Right ventricle myocardium inferior (tissue), 1 donor: ENCODE measurements at regions not wholly inside any gene's neighbourhood (a gene's known extent, or its start where the extent isn't known, plus 50 kb on each side); places are given as distances from the start of the nearest gene placed in this dataset.
"Not testable (repeated sequence)": the region's sequence is repeated elsewhere in the genome, so short reads cannot be mapped to it uniquely, and the experiment has no call there.

Source experiments
- ATAC-seq: fragments of 200-7000 bp; cut with Tn5 transposase; one replicate; pipeline ENCODE4 v1.9.1; 2020; ENCODE audit warnings: mild to moderate bottlenecking, moderate library complexity
- DNase-seq: peaks from one replicate; pipeline ENCODE4 v3.0.0; 2021; ENCODE audit errors: missing footprints
- intact Hi-C: fragments of 100-400 bp; cut with DNase I; formaldehyde crosslinking; loops from one replicate; pipeline ENCODE4 v1.11.0; 2022
- donor health status: DM: no; HTN: yes; CAD: no; lungs with severe emphysema.

DNA sequence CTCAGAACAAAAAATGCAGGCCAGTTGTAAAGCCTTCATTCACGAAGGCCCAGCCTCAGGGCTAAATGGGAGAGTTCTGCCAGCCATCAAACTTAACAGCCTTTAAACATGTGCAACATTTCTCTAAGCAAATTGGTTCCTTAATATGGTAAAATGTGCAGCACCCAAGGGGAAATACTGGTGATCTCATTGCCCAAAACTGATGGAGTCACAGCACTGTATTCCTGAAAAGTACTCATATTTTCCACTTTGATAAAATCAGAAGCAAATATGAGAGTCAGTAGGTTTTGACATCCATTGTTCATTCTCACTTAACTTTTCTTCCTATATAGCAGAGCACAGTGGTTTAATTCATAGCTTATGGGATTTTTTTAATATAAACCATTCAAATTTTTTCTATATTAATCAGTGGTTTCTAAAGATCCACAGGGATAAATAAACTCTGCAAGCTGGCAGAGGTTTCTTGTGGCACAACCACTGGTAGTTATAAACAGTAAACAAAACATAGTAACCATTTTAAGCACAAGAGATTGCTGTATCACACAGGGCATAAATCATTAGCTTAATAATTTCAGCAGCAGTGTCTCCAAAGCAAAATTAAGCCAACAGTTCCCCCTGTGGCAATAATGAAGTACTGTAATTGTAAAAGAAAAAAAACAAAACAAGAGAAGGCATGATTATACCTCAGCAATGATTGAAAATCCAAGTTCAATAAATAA is 106.9 kb upstream of the LYPLAL1 start:
- DNase-seq (no peak), ATAC-seq (peak; percentile 64)
- intact Hi-C loops = loop anchor here (2.0 kb wide), 1 partner anchor 736 kb away; no protein-coding TSS in a partner anchor

DNA sequence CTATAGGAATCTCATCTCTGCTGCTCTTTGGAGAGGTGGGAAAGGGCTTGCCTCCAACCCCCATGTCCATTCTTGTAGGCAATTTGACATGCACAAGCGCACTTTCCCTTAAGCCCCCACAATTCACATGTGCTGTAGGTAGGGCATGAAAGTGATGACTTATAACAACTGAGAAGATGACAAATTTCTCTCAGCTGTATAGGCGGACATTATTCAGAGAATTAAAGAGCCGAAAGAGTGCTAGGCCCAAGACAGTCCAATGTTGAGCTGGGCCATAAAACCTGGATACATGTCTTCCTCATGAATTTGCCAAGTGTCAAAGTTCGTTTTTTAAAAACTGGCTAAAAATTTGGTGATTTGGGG is 106.3 kb upstream of the LYPLAL1 start:
- DNase-seq = no peak
- intact Hi-C loops = loop anchor here (2.0 kb wide), 1 partner anchor 737 kb away; no protein-coding TSS in a partner anchor
- no peak for ATAC-seq

DNA sequence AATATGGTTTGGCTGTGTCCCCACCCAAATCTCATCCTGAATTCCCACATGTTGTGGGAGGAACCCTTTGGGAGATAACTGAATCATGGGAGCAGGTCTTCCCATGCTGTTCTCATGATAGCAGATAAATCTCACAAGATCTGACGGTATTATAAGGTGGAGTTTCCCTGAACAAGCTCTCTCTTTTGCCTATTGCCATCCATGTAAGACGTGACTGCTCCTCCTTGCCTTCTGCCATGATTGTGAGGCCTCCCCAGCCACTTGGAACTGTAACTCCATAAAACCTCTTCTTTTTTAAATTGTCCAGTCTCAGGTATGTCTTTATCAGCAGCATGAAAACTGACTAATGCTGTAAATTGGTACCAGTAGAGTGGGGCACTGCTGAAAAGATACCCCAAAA is 103.3 kb upstream of the LYPLAL1 start:
- ATAC-seq, DNase-seq, intact Hi-C loops: not testable (repeated sequence)

DNA sequence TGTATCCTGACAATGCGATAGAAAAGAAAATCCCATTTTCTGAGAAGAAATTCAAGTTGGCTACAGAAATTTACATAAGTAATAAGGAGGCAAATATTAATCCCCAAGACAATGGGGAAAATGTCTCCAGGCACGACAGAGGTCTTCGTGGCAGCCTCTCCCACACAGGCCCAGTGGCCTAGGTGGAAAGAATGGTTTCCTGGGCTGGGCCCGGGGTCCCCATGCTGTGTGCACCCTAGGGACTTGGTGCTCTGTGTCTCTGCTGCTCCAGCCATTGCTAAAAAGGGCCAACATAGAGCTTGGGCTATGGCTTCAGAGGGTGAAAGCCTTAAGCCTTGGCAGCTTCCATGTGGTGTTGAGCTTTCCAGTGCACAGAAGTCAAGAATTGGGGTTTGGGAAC is 102.5 kb upstream of the LYPLAL1 start:
- no peak for DNase-seq
- ATAC-seq = no peak
- intact Hi-C loops = no loop called here

DNA sequence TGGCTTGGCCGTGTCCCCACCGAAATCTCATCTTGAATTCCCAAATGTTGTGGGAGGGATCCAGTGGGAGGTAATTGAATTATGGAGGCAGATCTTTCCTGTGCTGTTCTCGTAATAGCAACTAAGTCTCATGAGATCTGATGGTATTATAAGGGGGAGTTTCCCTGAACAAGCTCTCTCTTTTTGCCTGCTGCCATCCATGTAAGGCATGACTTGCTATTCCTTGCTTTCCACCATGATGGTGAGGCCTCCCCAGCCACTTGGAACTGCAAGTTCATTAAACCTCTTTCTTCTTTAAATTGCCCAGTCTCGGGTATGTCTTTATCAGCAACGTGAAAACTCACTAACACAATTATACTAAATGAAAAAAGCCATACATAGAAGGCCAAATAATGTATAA is 101.3 kb upstream of the LYPLAL1 start:
- no peak for DNase-seq
- intact Hi-C loops = no loop called here
- ATAC-seq = no peak

DNA sequence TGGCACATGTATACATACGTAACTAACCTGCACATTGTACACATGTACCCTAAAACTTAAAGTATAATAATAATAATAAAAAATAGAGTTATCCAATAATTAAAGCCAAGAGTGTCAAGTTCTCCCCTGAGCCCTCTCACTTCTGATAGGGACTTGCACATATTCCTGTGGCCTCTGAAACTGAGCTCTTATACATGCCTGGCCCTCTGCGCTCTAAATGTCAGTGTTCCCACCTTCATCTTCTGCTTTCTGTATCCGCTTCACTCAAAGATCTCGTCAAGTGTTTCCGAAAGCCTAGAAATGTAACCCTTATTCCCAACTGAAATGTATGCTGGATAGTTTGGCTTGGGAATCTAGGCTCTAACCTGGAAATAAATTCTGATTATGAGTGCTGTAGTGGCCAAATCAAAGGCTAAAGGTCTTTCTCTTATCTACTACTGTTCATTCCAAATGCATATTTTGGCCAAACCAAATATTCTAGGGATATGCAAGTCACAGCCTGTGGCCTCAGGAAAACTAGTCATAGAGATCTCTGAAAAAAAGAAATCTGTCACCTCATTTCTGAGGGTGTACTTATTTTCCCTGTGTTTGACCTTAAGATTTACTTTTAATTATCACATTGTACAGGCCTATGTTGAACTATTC is 99.5 kb upstream of the LYPLAL1 start:
- intact Hi-C loops = no loop called here
- DNase-seq (no peak), ATAC-seq (no peak)

DNA sequence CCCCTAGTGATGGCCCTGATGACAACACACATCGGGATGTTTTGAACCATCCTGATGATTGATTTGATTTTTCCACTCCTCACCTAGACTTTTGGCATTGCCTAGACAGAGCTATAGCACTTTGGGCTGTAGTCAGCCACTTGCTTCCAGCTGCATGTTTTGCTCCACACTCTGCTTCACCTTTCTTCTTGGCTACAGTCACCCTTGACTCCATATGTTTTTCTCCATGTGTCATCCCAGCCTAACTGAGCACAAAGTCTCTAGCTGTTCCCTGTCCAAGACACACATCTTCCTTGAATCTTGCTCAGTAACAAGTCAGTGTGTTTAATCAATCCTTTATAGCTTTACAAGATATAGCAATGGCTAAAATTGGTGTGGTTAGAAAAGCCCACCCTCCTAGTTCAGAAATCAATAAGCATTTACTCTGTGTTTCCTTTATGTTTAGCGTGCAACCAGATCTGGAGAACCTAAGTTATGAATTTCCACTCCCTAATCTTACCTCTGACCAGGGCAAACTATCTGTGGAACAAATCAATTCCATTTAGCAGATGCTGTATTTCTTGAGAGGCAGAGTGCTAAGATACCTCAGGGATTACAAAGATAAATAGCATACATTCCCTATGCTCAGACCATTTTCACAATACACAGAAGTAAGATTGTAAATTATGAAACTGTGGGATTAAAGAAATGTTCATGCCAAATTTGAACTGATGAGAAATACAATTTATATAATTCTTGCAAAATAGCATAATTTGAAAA is 98.4 kb upstream of the LYPLAL1 start:
- intact Hi-C loops = no loop called here
- ATAC-seq (no peak), DNase-seq (no peak)

DNA sequence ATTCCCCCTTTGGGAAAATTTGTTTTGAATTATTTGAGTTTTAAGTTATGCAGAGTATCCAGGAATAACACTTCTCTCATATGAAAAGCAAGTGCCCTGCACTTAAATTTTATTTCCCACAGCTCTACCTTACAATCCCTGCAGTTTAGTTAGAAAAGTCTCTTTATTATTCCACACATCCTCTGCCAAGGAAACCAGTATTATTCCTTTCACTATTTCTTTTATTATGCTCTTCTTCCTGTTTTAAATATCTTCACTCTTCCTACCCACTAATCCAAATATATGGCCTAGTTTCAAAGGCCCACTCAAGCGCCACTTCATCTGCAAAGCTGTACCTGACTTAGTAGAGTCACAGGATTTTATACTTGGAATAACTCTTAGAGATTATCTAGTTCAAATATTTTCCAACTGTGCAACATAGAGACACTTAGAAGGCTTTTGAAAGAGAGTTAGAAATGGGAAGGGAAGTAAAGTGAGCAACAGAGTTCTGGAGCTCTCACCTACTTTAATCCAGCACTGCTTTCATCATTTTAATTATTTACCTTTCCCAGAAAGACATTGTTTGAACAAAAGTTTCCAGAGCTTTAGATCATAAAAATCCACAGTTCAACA is 97.2 kb upstream of the LYPLAL1 start:
- DNase-seq (no peak), ATAC-seq (no peak)
- intact Hi-C loops = no loop called here

DNA sequence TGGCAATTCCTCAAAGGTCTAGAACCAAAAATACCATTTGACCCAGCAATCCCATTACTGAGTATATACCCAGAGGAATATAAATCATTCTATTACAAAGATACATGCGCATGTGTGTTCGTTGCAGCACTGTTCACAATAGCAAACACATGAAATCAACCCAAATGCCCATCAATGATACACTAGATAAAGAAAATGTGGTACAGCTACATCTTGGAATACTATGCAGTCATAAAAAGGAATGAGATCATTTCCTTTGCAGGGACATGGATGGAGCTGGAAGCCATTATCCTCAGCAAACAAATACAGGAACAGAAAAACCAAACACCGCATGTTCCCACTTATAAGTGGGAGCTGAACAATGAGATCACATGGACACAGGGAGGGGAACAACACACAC is 95.9 kb upstream of the LYPLAL1 start:
- DNase-seq, intact Hi-C loops, ATAC-seq: not testable (repeated sequence)

DNA sequence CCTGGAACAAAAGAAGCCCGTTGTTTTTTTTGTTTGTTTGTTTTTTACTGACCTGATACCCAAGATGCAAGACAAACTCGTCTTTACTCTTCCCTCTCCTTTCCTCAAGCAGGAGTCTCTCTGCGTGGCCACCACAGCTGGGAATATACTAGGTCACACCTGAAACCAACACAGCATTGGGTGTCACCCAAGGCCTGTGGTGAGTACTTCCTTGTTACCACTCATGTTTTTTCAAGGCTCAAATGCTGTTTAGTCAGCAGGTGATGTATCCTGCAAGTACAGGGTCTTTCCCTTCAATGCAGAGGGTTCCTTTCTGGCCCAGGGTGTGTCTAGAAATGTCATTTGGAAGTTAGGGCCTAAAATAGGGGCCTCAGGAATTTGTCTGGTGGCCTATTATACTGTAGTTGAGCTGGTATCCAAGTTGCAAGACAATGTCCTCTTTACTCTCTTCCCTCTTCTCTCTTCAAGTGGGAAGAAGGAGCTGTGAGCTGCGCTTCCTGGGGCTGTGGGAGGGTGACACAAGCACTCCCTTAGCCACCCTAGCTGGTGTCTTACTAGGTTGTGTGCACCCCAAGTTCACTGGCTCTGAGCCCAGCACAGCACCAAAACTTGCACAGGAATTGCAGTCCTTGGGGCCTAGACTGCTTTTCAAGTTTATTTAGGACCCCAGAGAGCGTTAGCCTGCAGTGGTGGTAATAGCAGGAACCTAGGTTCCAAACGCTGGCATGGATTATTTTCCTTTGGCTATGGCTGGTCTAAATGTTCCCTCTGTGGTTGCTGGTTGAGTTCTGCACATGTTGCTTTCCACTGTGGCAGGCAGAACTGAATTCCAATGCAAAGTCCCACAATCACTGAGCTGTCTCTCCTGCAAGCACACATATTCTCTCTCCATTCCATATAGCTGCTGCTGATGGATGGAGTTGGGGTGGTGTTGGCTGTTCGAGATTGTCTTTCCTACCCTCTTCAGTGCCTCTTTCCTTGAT is 91.4 kb upstream of the LYPLAL1 start:
- no peak for DNase-seq
- ATAC-seq = peak; percentile 20
- intact Hi-C loops = no loop called here

DNA sequence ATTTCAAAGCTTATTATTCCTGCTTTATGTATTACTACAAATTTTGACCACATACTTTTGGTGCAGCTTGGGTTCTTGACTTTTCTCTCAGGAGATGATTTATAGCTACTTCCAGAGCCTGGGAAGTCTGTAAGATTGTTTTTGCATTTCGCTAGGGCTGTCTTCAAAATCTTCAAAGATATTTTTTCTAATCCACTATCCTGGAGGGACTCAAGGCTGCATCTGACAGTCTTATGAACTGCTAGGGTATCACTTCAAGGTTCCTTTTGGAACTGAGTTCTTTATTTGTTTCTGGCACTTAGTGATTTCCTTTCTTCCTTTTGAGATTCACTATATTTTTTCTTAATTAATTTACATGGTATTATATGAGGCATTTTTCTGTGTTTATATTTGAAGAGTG is 90.0 kb upstream of the LYPLAL1 start:
- ATAC-seq (no peak), DNase-seq (no peak)
- intact Hi-C loops = no loop called here

DNA sequence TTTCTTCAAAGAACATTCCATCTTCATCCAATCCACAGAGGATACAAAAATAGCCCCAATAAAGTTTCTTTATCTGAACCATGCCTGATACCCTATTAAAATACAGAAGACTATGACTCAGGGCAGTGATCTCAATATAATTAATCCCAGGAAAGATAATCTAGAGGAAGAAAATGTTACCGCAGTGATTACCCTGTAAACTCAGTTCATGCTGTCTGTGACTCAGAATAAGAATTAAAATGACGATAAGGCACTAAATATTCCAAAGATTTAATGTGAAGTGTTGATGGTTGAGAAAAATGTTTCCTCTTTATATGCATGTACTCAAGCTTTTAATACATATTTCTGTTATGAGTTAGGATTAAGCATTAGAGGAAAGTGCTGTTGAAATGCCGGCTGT is 88.6 kb upstream of the LYPLAL1 start:
- DNase-seq = no peak
- no peak for ATAC-seq
- intact Hi-C loops = no loop called here

DNA sequence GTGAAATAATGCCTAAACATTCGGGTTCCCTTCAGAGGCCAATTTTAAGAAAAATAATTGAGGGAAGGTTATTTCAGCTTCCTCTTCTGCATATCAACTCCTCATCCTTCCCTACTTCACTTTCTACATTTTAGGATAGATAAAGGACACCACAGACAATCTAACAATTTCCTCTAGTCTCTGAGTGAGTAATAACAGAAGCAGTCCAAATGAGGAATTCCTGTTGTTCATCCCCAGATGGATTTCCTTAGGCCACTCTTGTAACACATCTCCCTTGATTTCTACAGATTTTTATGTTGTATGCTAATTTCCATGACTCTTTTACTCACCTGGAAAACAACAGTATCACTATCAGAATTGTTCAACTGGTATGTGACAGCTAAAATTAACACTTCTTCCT is 87.7 kb upstream of the LYPLAL1 start:
- DNase-seq (no peak), ATAC-seq (no peak)
- intact Hi-C loops = no loop called here

DNA sequence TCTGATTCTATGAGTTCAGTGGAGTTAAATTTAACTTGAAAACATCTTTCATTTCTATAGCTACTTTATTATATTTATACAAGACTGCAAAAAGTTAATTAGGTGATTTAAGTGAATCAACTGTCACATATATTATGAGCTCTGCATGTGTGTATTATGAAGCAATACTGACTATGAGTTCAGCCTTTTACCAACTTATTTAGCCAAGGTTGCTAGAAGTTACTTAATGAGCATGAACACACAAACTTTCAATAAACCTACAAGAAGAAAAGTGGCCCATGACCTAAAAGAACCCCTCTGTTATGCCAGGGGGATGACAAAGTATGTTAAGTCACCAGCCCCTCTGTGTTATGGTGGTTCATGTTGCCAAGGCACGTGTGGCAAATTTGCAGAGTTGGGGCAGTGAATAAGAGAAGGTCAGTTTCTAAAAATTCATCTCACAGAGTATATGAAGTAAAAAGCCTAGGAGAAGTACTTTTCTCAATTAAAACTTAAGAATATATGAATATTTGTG is 86.7 kb upstream of the LYPLAL1 start:
- DNase-seq = no peak
- no peak for ATAC-seq
- intact Hi-C loops = no loop called here

DNA sequence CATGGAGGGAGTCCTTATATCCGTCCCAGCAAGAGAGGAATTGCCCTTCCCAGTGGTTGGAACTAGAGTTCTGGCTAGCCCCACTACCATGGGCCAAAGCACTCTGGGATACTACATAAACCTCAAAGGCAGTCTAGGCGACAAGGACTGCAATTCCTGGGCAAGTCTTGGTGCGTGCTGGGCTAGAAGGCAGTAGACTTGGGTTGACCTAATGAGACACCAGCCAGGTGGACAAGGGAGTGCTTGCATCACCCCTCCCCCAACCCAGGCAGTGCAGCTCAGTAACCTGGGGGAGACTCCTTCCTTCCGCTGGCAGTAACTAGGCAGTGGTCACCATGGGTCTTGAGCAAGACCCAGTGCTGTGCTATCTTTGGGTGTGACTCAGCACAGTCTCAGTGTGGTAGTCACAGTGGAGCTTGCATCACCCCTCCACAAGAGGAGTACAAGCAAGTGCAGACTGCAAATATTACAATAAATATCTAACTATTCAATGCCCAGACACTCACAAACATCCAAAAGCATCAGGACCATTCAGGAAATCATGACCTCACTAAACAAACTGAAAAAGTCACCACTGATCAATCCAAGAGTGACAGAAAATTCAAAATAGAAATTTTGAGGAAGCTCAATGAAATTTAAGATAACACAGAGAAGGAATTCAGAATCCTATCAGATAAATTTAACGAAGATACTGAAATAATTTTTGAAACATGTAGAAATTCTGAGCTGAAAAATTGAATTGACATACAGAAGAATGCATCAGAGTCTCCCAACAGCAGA is 84.7 kb upstream of the LYPLAL1 start:
- ATAC-seq = peak; percentile 78
- DNase-seq = no peak
- intact Hi-C loops = no loop called here

DNA sequence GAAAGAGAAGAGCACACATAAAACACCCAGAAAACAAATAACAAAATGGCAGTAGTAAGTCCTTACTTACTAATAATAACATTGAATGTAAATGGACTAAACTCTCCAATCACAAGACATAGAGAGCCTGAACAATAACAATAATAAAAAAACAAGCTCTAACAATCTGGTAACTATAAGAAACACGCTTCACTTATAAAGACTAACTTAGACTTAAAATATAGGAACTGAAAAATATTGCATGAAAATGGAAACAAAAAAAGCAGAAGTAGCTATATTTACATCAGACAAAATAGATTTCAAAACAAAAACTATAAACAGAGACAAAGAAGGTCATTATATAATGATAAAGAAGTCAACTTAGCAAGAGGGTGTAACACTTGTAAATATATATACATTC is 83.1 kb upstream of the LYPLAL1 start:
- DNase-seq = no peak
- intact Hi-C loops = no loop called here
- no peak for ATAC-seq

DNA sequence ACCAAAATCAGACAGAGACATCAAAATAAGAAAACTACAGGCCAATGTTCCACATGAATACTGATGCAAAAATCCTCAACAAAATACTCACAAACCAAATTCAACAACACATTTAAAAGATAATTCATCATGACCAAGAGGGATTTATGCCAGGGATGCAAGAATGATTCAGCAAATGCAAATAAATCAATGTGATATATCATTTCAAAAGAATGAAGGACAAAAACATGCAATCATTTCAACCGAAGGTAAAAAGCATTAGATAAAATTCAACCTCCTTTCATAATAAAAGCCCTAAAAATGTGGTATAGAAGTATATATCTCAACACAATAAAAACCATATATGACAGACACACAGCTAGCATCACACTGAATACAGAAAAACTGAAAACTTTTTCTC is 81.5 kb upstream of the LYPLAL1 start:
- ATAC-seq (no peak), DNase-seq (no peak)
- intact Hi-C loops = no loop called here

DNA sequence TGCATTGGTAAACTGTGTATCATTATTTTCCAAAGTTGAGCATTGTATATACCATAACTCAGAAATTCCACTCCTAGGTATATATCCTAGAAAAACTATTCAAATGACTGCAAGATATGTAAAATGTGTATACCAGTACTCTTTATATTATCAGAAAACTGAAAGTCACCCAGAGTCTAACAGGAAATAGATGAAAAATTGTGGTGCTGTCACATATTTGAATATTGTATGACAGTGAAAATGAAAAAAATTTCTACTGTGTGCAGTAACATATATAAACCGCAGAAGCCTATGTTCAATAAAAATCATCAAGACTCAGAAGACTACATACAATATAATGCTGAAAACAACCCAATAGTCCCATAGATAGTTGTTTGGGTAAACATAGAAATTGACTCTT is 74.4 kb upstream of the LYPLAL1 start:
- intact Hi-C loops = no loop called here
- DNase-seq = no peak
- ATAC-seq = no peak
